ENCODE measurements at regions not wholly inside any gene's neighbourhood (a gene's known extent, or its start where the extent isn't known, plus 50 kb on each side); places are given as distances from the start of the nearest gene placed in this dataset.

DNA sequence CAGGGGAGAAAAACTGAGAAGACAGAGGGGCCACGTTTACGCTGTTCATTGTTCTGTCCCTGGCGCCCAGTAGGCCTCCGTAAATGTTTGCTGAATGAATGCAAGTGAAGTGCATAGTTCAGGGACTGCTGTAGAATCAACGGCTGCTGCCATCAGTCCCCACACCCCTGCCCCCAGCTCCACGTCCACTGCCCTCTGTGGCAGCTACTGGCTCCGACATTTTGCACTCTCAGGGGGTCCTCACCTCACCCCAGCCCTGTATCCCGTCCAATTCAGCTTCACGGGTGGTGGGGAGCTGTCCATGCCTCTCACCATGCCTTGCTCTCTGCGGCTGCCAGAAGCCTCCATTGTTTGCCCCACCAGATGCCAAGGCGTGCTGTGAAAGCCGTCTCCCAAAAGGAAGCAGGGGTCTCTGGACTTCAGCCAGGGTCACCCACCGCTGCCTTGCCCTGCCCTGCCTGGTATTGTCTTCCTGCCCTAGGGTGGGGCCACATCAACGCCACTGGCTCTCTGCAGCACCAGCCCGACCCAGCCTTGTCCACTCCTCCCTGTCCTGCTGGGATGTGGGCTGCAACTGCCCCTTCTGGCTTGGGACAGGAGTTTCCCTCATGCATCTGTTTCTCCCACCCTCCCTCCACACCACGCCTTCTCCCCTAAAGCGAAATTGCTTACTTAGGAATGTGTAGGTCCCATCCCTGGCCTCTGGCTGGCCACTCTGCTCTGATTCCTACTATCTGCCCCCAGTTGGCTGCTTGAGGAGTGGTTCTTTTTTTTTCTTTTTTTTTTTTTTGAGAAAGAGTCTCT is 86.0 kb downstream of the RHOB start (continued):
- TF ChIP-seq EP300 (IDR thresholded peaks at IDR 0.05; ENCODE audit: low read depth in 2 of 2, low read length in 2 of 2) (peak in 1 of 2 experiments; percentile 78; a peak in 1 of 4 replicates), EP300 (CRISPR knock-in tag; IDR thresholded peaks at IDR 0.05; ENCODE audit: borderline replicate concordance) (no peak; the same call in 1 of the 2 replicates), ZNF138 (CRISPR knock-in tag; IDR thresholded peaks at IDR 0.05; ENCODE audit: low read depth) (0 out of 2 replicates have a peak, but pooled peaks have one; percentile 29), ZBTB38 (CRISPR knock-in tag; IDR thresholded peaks at IDR 0.05) (peak; percentile 87), ZKSCAN1 (IDR thresholded peaks at IDR 0.05; ENCODE audit: low read length) (peak; percentile 97), RAD51 (IDR thresholded peaks at IDR 0.05; ENCODE audit: borderline replicate concordance) (no peak), STAG1 (CRISPR knock-in tag; IDR thresholded peaks at IDR 0.05) (0 out of 2 replicates have a peak, but pooled peaks have one; percentile 11), HINFP (CRISPR knock-in tag; IDR thresholded peaks at IDR 0.05; ENCODE audit: low read depth) (peak; percentile 42; the same call in 1 of the 2 replicates), NFE2L1 (CRISPR knock-in tag; IDR thresholded peaks at IDR 0.05; ENCODE audit: borderline replicate concordance) (peak; percentile 66; the same call in 1 of the 2 replicates), RXRB (CRISPR knock-in tag; IDR thresholded peaks at IDR 0.05; ENCODE audit: borderline replicate concordance) (0 out of 2 replicates have a peak, but pooled peaks have one; percentile 20), TARDBP (CRISPR knock-in tag; IDR thresholded peaks at IDR 0.05) (peak; percentile 77; the same call in 1 of the 2 replicates)
- TF ChIP-seq, protein P1, sequence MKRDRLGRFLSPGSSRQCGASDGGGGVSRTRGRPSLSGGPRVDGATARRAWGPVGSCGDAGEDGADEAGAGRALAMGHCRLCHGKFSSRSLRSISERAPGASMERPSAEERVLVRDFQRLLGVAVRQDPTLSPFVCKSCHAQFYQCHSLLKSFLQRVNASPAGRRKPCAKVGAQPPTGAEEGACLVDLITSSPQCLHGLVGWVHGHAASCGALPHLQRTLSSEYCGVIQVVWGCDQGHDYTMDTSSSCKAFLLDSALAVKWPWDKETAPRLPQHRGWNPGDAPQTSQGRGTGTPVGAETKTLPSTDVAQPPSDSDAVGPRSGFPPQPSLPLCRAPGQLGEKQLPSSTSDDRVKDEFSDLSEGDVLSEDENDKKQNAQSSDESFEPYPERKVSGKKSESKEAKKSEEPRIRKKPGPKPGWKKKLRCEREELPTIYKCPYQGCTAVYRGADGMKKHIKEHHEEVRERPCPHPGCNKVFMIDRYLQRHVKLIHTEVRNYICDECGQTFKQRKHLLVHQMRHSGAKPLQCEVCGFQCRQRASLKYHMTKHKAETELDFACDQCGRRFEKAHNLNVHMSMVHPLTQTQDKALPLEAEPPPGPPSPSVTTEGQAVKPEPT (CRISPR knock-in tag; IDR thresholded peaks at IDR 0.05; ENCODE audit: low read depth) = 0 out of 2 replicates have a peak, but pooled peaks have one; percentile 14
- TF ChIP-seq, protein P2, sequence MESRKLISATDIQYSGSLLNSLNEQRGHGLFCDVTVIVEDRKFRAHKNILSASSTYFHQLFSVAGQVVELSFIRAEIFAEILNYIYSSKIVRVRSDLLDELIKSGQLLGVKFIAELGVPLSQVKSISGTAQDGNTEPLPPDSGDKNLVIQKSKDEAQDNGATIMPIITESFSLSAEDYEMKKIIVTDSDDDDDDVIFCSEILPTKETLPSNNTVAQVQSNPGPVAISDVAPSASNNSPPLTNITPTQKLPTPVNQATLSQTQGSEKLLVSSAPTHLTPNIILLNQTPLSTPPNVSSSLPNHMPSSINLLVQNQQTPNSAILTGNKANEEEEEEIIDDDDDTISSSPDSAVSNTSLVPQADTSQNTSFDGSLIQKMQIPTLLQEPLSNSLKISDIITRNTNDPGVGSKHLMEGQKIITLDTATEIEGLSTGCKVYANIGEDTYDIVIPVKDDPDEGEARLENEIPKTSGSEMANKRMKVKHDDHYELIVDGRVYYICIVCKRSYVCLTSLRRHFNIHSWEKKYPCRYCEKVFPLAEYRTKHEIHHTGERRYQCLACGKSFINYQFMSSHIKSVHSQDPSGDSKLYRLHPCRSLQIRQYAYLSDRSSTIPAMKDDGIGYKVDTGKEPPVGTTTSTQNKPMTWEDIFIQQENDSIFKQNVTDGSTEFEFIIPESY (CRISPR knock-in tag; IDR thresholded peaks at IDR 0.05) = peak; percentile 70

Data from HepG2 (cell line).